OCI-LY7 (cell line): ENCODE measurements at regions not wholly inside any gene's neighbourhood (a gene's known extent, or its start where the extent isn't known, plus 50 kb on each side); places are given as distances from the start of the nearest gene placed in this dataset.

Source experiments
- CTCF ChIP-seq: fragments of 200-600 bp; sonication (generic); conservative IDR thresholded peaks from 2 replicates; pipeline ENCODE4 v1.5.1; 2014; ENCODE audit warnings: mild to moderate bottlenecking, antibody characterized with exemption, low read length, moderate library complexity, mixed read lengths
- EZH2phosphoT487 ChIP-seq: fragments of 200-600 bp; sonication (generic); IDR thresholded peaks from 2 replicates; pipeline ENCODE4 v1.6.1; 2018; ENCODE audit warnings: low read depth, borderline replicate concordance, mild to moderate bottlenecking, mixed run types, antibody characterized with exemption, low read length, moderate library complexity, mixed read lengths

GRCh38 chr9:81070689-81071088 lies 618.7 kb downstream of the TLE1 start:
- TF ChIP-seq CTCF, result no peak
- no peak for TF ChIP-seq EZH2phosphoT487
